Tibial nerve (tissue), 4 donors: ENCODE measurements at regions not wholly inside any gene's neighbourhood (a gene's known extent, or its start where the extent isn't known, plus 50 kb on each side); places are given as distances from the start of the nearest gene placed in this dataset. TPM values are rescaled to one million over a fixed set of nuclear protein-coding genes. Genes with fewer than 3 reads are reported as not detected.
A peak's percentile ranks its signal among the peaks of the same experiment; 100 is the strongest.

Source experiments
- DNase-seq, 2 donors: peaks; one replicate each; pipeline ENCODE4 v3.0.0-alpha.2; 2019; ENCODE audit warnings: low spot score in 2 of 2
- H3K27ac ChIP-seq, 4 donors: fragments of 200-600 bp; sonication (generic) in 3 of 4; one replicate each; pipeline ENCODE4 v1.5.1; 2017 to 2019; ENCODE audit warnings: mild to moderate bottlenecking in 1 of 4
- H3K27me3 ChIP-seq, 2 donors: fragments of 200-600 bp; sonication (generic) in 1 of 2; one replicate each; pipeline versions ENCODE4 v1.5.1 to v1.6.0; 2017 to 2019
- H3K36me3 ChIP-seq, 3 donors: fragments of 200-600 bp; sonication (generic); one replicate each; pipeline ENCODE4 v1.5.1; 2018 to 2019
- H3K4me1 ChIP-seq, 4 donors: fragments of 200-600 bp; sonication (generic) in 3 of 4; one replicate each; pipeline ENCODE4 v1.5.1; 2017 to 2019
- H3K4me3 ChIP-seq, 4 donors: fragments of 200-600 bp; sonication (generic) in 3 of 4; one replicate each; pipeline ENCODE4 v1.5.1; 2017 to 2019; ENCODE audit warnings: mild to moderate bottlenecking in 1 of 4, moderate library complexity in 1 of 4
- H3K9me3 ChIP-seq, 4 donors: fragments of 200-600 bp; sonication (generic) in 3 of 4; one replicate each; pipeline ENCODE4 v1.5.1; 2017 to 2019
- CTCF ChIP-seq, 5 experiments: fragments of 200-600 bp in 3 of 5; fragments of 450-650 bp in 2 of 5; sonication (generic) in 3 of 5; IDR thresholded peaks; one replicate each; pipeline ENCODE4 v1.5.1; 2016 to 2019; ENCODE audit warnings: antibody characterized with exemption in 5 of 5, mild to moderate bottlenecking in 3 of 5, moderate library complexity in 2 of 5
- EP300 ChIP-seq, 2 donors: sonication (generic); formaldehyde crosslinking; IDR thresholded peaks; one replicate each; pipeline ENCODE4 v1.6.1; 2017; ENCODE audit warnings: antibody characterized with exemption in 2 of 2, mild to moderate bottlenecking in 1 of 2
- POLR2A ChIP-seq, 2 donors: fragments of 450-650 bp; IDR thresholded peaks; one replicate each; pipeline ENCODE4 v1.6.1; 2017; ENCODE audit warnings: antibody characterized with exemption in 2 of 2, mild to moderate bottlenecking in 2 of 2, moderate library complexity in 2 of 2
- WGBS, 2 donors: methylation state at CpG; one replicate each; pipeline ENCODE4 v1.1.5; 2018; 5-methylcytosine and 5-hydroxymethylcytosine counted together
- small RNA-seq: library from RNA; depleted of rRNA; stranded (forward); fragments of <200 nt; gene quantifications from one replicate; pipeline ENCODE3, GENCODE V24; 2016

GRCh38 chr12:29081101-29081500 lies 68.0 kb upstream of the FAR2 start:
- Histone ChIP-seq H3K4me3 (no peak overlapping the region), H3K9me3 (no peaks in the 10 kb centered on the region), H3K27me3 (no peaks in the 10 kb centered on the region), H3K4me1 (no peaks in the 10 kb centered on the region), H3K27ac (no peak overlapping the region), H3K36me3 (no peaks in the 10 kb centered on the region)
- no peak for DNase-seq
- TF ChIP-seq CTCF (IDR thresholded peaks at IDR 0.05) (no peak), POLR2A (IDR thresholded peaks at IDR 0.05) (no peak), EP300 (IDR thresholded peaks at IDR 0.05) (no peak)

- no peak overlapping the region for H3K4me3 ChIP-seq
- TF ChIP-seq EP300 (IDR thresholded peaks at IDR 0.05) = no peak
- no peaks in the 10 kb centered on the region for H3K36me3 ChIP-seq
- no peaks in the 10 kb centered on the region for H3K4me1 ChIP-seq
- 71 to 80% methylated on average over 4 of the region's 4 CpGs for WGBS, 2 donors
- no peak for DNase-seq
- no peaks in the 10 kb centered on the region for H3K27me3 ChIP-seq
- H3K9me3 ChIP-seq = peaks cover 0 to 2% (median 0%) of the 10 kb centered on the region in 4 donors
- no peak overlapping the region for H3K27ac ChIP-seq
These were observed 66.6 kb upstream of the FAR2 start for GRCh38 chr12:29082522-29082921.

GRCh38 chr12:29086325-29087271 lies 62.5 kb upstream of the FAR2 start:
- no peak for DNase-seq

GRCh38 chr12:29088611-29089219 lies 60.4 kb upstream of the FAR2 start:
- TF ChIP-seq EP300 (IDR thresholded peaks at IDR 0.05) (no peak), POLR2A (IDR thresholded peaks at IDR 0.05) (no peak), CTCF (IDR thresholded peaks at IDR 0.05) (peak in 1 of 5 experiments; percentile 28)
- Histone ChIP-seq H3K9me3 (peaks cover 0 to 30% (median 2%) of the 10 kb centered on the region in 4 donors), H3K27me3 (no peaks in the 10 kb centered on the region), H3K27ac (no peak overlapping the region), H3K36me3 (no peaks in the 10 kb centered on the region), H3K4me1 (no peaks in the 10 kb centered on the region), H3K4me3 (no peak overlapping the region)
- no peak for DNase-seq

More at GRCh38 chr12:29086325-29087271, 62.5 kb upstream of the FAR2 start:
- 57 to 73% methylated on average over 9 of the region's 9 CpGs for WGBS, 2 donors
- Histone ChIP-seq H3K9me3 (peaks cover 0 to 17% (median 0%) of the 10 kb centered on the region in 4 donors), H3K4me3 (no peak overlapping the region), H3K27ac (no peak overlapping the region), H3K36me3 (no peaks in the 10 kb centered on the region), H3K27me3 (no peaks in the 10 kb centered on the region), H3K4me1 (no peaks in the 10 kb centered on the region)
- TF ChIP-seq CTCF (IDR thresholded peaks at IDR 0.05) = no peak
- TF ChIP-seq EP300 (IDR thresholded peaks at IDR 0.05) = no peak
- no peak for TF ChIP-seq POLR2A (IDR thresholded peaks at IDR 0.05)

Small RNA genes in the stretch of these regions (small RNA-seq; reads per million reads assigned to genes)
- gene AC024255.1 = not detected
